SK-N-SH treated with all-trans-retinoic acid at 6 μM for 48 hours (cell line): ENCODE measurements at regions not wholly inside any gene's neighbourhood (a gene's known extent, or its start where the extent isn't known, plus 50 kb on each side); places are given as distances from the start of the nearest gene placed in this dataset.

Source experiments
- ATAC-seq: fragments of 200-7000 bp; cut with Tn5 transposase; 3 replicates; pipeline ENCODE4 v1.9.1; 2020; ENCODE audit warnings: mild to moderate bottlenecking, moderate library complexity
- ARNTL ChIP-seq: fragments of 450-650 bp; formaldehyde crosslinking; IDR thresholded peaks from 2 replicates; pipeline ENCODE4 v1.5.0; 2020; ENCODE audit warnings: low read depth, mild to moderate bottlenecking, moderate library complexity, borderline replicate concordance
- BACH2 ChIP-seq: fragments of 250-450 bp; sonication (Bioruptor Pico); IDR thresholded peaks from 2 replicates; pipeline ENCODE4 v1.9.0; 2021; ENCODE audit warnings: mild to moderate bottlenecking, borderline replicate concordance
- CSDC2 ChIP-seq: fragments of 250-450 bp; sonication (Bioruptor Pico); IDR thresholded peaks from 2 replicates; pipeline ENCODE4 v1.5.0; 2020; ENCODE audit warnings: mild to moderate bottlenecking, moderate library complexity
- ESRRG ChIP-seq: fragments of 250-450 bp; sonication (Bioruptor Pico); IDR thresholded peaks from 2 replicates; pipeline ENCODE4 v1.6.1; 2021; ENCODE audit warnings: mild to moderate bottlenecking
- GLIS3 ChIP-seq: fragments of 250-450 bp; sonication (Bioruptor Pico); IDR thresholded peaks from 2 replicates; pipeline ENCODE4 v1.5.0; 2020; ENCODE audit warnings: mild to moderate bottlenecking, moderate library complexity
- ISL1 ChIP-seq: fragments of 250-450 bp; sonication (Bioruptor Pico); IDR thresholded peaks from 2 replicates; pipeline ENCODE4 v2.1.2; 2022; ENCODE audit warnings: mild to moderate bottlenecking, moderate library complexity
- OSR1 ChIP-seq: fragments of 250-450 bp; sonication (Bioruptor Pico); IDR thresholded peaks from 2 replicates; pipeline ENCODE4 v1.8.0; 2022; ENCODE audit warnings: moderate library complexity, mild to moderate bottlenecking, inconsistent platforms
- PPARA ChIP-seq: fragments of 250-450 bp; sonication (Bioruptor Pico); IDR thresholded peaks from 2 replicates; pipeline ENCODE4 v1.5.0; 2020; ENCODE audit warnings: mild to moderate bottlenecking, borderline replicate concordance
- RARB ChIP-seq: fragments of 250-450 bp; sonication (Bioruptor Pico); IDR thresholded peaks from 2 replicates; pipeline ENCODE4 v1.8.0; 2021; ENCODE audit warnings: mild to moderate bottlenecking, moderate library complexity
- SNAI2 ChIP-seq: fragments of 250-450 bp; sonication (Bioruptor Pico); IDR thresholded peaks from 2 replicates; pipeline ENCODE4 v1.5.0; 2020; ENCODE audit warnings: mild to moderate bottlenecking, moderate library complexity
- TCF4 ChIP-seq: fragments of 250-450 bp; sonication (Bioruptor Pico); IDR thresholded peaks from 2 replicates; pipeline ENCODE4 v1.8.0; 2021; ENCODE audit warnings: mild to moderate bottlenecking, moderate library complexity, borderline replicate concordance
- TOX ChIP-seq: fragments of 250-450 bp; sonication (Bioruptor Pico); IDR thresholded peaks from 2 replicates; pipeline ENCODE4 v1.8.0; 2021; ENCODE audit warnings: mild to moderate bottlenecking, moderate library complexity, borderline replicate concordance
- ZC3H10 ChIP-seq: fragments of 250-450 bp; sonication (Bioruptor Pico); IDR thresholded peaks from 2 replicates; pipeline ENCODE4 v1.5.1; 2021; ENCODE audit warnings: mild to moderate bottlenecking, moderate library complexity
- ZFP3 ChIP-seq: fragments of 250-450 bp; sonication (Bioruptor Pico); IDR thresholded peaks from 2 replicates; pipeline ENCODE4 v1.5.0; 2020; ENCODE audit warnings: mild to moderate bottlenecking, moderate library complexity
- ZFP30 ChIP-seq: fragments of 450-650 bp; formaldehyde crosslinking; IDR thresholded peaks from 2 replicates; pipeline ENCODE4 v1.5.0; 2022; ENCODE audit warnings: mild to moderate bottlenecking, moderate library complexity
- ZNF565 ChIP-seq: fragments of 450-650 bp; formaldehyde crosslinking; conservative IDR thresholded peaks from 2 replicates; pipeline ENCODE4 v1.5.0; 2020; ENCODE audit warnings: low read depth, mild to moderate bottlenecking, moderate library complexity
- ZNF70 ChIP-seq: fragments of 450-650 bp; formaldehyde crosslinking; IDR thresholded peaks from 2 replicates; pipeline ENCODE4 v1.5.0; 2020; ENCODE audit warnings: mild to moderate bottlenecking, moderate library complexity
- ZNF8 ChIP-seq: fragments of 450-650 bp; formaldehyde crosslinking; IDR thresholded peaks from 2 replicates; pipeline ENCODE4 v1.5.0; 2020; ENCODE audit warnings: mild to moderate bottlenecking, moderate library complexity
- TF ChIP-seq, protein P1 (sequence below): fragments of 250-450 bp; sonication (Bioruptor Pico); IDR thresholded peaks from 2 replicates; pipeline ENCODE4 v1.8.0; 2021; ENCODE audit warnings: low read depth, mild to moderate bottlenecking, moderate library complexity, borderline replicate concordance
- TF ChIP-seq, protein P2 (sequence below): fragments of 250-450 bp; sonication (Bioruptor Pico); IDR thresholded peaks from 2 replicates; pipeline ENCODE4 v1.5.0; 2020; ENCODE audit warnings: mild to moderate bottlenecking, moderate library complexity
- TF ChIP-seq, protein P3 (sequence below): fragments of 250-450 bp; sonication (Bioruptor Pico); IDR thresholded peaks from 2 replicates; pipeline ENCODE4 v1.5.1; 2021; ENCODE audit warnings: mild to moderate bottlenecking, moderate library complexity
- TF ChIP-seq, protein P4 (sequence below): fragments of 250-450 bp; sonication (Bioruptor Pico); IDR thresholded peaks from 2 replicates; pipeline ENCODE4 v1.5.1; 2020; ENCODE audit warnings: low read depth, mild to moderate bottlenecking, moderate library complexity

DNA sequence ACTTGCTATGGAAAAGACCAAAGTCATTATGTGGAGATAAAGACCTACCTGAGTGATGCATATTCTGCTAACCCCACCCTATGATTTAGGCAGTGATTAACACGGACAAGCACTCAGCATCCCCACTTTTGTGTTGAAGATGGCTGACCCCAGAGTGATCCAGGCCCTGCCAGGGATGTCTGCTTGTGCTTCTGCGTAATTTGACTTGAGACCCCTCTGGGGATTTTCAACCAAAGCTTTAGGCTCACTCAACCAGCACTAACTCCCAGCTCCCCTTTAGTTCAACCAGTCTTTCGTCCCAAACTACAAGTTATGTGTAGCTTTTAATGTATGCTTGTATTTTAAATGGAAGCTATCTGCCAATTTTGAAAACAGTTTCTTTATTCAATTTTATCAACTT, 538.0 kb upstream of the ID4 start:
- TF ChIP-seq CSDC2 (no peak), RARB (CRISPR knock-in tag) (no peak), ZNF565 (CRISPR knock-in tag) (no peak), ESRRG (CRISPR knock-in tag) (no peak), BACH2 (no peak), TOX (CRISPR knock-in tag) (no peak), ARNTL (CRISPR knock-in tag) (no peak), TCF4 (no peak), ZC3H10 (CRISPR knock-in tag) (no peak), PPARA (no peak), OSR1 (CRISPR knock-in tag) (no peak), ISL1 (no peak), ZFP30 (CRISPR knock-in tag) (no peak), ZNF70 (CRISPR knock-in tag) (no peak), SNAI2 (CRISPR knock-in tag) (no peak), ZFP3 (CRISPR knock-in tag) (no peak), ZNF8 (no peak)
- TF ChIP-seq, protein P1, sequence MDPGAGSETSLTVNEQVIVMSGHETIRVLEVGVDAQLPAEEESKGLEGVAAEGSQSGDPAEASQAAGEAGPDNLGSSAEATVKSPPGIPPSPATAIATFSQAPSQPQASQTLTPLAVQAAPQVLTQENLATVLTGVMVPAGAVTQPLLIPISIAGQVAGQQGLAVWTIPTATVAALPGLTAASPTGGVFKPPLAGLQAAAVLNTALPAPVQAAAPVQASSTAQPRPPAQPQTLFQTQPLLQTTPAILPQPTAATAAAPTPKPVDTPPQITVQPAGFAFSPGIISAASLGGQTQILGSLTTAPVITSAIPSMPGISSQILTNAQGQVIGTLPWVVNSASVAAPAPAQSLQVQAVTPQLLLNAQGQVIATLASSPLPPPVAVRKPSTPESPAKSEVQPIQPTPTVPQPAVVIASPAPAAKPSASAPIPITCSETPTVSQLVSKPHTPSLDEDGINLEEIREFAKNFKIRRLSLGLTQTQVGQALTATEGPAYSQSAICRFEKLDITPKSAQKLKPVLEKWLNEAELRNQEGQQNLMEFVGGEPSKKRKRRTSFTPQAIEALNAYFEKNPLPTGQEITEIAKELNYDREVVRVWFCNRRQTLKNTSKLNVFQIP (CRISPR knock-in tag): no peak
- TF ChIP-seq, protein P2, sequence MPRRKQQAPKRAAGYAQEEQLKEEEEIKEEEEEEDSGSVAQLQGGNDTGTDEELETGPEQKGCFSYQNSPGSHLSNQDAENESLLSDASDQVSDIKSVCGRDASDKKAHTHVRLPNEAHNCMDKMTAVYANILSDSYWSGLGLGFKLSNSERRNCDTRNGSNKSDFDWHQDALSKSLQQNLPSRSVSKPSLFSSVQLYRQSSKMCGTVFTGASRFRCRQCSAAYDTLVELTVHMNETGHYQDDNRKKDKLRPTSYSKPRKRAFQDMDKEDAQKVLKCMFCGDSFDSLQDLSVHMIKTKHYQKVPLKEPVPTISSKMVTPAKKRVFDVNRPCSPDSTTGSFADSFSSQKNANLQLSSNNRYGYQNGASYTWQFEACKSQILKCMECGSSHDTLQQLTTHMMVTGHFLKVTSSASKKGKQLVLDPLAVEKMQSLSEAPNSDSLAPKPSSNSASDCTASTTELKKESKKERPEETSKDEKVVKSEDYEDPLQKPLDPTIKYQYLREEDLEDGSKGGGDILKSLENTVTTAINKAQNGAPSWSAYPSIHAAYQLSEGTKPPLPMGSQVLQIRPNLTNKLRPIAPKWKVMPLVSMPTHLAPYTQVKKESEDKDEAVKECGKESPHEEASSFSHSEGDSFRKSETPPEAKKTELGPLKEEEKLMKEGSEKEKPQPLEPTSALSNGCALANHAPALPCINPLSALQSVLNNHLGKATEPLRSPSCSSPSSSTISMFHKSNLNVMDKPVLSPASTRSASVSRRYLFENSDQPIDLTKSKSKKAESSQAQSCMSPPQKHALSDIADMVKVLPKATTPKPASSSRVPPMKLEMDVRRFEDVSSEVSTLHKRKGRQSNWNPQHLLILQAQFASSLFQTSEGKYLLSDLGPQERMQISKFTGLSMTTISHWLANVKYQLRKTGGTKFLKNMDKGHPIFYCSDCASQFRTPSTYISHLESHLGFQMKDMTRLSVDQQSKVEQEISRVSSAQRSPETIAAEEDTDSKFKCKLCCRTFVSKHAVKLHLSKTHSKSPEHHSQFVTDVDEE: no peak
- no peak for ATAC-seq

DNA sequence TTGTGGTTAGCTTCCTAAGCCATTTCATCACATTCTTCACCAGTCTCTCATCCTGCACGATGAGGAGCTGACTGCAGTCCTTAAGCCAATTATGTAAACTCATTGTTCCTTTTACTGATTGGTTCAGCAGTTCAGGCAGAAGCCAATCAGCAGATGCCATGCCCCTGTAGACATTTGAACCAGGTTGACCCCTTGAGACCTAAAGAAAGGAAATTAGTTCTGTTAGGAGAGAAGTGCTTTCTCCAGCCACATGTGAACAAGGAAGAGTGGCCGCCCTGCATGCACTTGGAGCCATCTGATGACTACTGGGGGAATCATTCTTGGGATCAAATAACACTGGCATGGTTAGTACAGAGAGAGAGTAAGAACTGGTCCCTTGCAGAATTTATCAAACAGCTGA, 535.2 kb upstream of the ID4 start:
- TF ChIP-seq, protein P2: no peak
- TF ChIP-seq TCF4 (no peak), ARNTL (CRISPR knock-in tag) (no peak), GLIS3 (CRISPR knock-in tag) (no peak), ZFP30 (CRISPR knock-in tag) (no peak), RARB (CRISPR knock-in tag) (no peak), OSR1 (CRISPR knock-in tag) (no peak), ZC3H10 (CRISPR knock-in tag) (no peak), SNAI2 (CRISPR knock-in tag) (no peak), ZNF565 (CRISPR knock-in tag) (no peak)
- TF ChIP-seq, protein P3, sequence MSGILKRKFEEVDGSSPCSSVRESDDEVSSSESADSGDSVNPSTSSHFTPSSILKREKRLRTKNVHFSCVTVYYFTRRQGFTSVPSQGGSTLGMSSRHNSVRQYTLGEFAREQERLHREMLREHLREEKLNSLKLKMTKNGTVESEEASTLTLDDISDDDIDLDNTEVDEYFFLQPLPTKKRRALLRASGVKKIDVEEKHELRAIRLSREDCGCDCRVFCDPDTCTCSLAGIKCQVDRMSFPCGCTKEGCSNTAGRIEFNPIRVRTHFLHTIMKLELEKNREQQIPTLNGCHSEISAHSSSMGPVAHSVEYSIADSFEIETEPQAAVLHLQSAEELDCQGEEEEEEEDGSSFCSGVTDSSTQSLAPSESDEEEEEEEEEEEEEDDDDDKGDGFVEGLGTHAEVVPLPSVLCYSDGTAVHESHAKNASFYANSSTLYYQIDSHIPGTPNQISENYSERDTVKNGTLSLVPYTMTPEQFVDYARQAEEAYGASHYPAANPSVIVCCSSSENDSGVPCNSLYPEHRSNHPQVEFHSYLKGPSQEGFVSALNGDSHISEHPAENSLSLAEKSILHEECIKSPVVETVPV (CRISPR knock-in tag): no peak
- TF ChIP-seq, protein P4, sequence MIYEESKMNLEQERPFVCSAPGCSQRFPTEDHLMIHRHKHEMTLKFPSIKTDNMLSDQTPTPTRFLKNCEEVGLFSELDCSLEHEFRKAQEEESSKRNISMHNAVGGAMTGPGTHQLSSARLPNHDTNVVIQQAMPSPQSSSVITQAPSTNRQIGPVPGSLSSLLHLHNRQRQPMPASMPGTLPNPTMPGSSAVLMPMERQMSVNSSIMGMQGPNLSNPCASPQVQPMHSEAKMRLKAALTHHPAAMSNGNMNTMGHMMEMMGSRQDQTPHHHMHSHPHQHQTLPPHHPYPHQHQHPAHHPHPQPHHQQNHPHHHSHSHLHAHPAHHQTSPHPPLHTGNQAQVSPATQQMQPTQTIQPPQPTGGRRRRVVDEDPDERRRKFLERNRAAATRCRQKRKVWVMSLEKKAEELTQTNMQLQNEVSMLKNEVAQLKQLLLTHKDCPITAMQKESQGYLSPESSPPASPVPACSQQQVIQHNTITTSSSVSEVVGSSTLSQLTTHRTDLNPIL (CRISPR knock-in tag): no peak
- ATAC-seq: peak; percentile 60; the same call in 2 of the 3 replicates

DNA sequence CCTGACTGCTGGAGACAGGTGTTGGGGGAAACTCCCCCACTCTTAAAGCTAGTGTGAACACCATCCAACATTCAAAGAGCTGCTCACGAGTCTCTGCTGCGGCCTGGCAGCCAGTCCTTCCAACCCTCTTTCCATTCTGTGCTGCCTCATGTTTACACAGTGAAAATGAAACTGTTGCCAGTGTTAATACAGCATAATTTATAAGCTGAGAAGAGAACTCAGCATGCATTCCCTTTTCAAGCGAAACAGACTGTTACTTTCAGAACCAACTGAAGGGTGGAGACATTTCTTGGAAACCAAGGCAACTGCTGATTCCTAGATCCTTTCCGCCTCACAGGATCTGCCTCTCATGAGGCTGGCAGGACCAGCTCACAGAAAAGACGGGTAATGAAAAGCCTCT, 533.8 kb upstream of the ID4 start:
- no peak for TF ChIP-seq ZC3H10 (CRISPR knock-in tag)
- TF ChIP-seq OSR1 (CRISPR knock-in tag): no peak
- no peak for TF ChIP-seq ISL1
- ATAC-seq: no peak
